ENCODE measurements at regions not wholly inside any gene's neighbourhood (a gene's known extent, or its start where the extent isn't known, plus 50 kb on each side); places are given as distances from the start of the nearest gene placed in this dataset.

DNA sequence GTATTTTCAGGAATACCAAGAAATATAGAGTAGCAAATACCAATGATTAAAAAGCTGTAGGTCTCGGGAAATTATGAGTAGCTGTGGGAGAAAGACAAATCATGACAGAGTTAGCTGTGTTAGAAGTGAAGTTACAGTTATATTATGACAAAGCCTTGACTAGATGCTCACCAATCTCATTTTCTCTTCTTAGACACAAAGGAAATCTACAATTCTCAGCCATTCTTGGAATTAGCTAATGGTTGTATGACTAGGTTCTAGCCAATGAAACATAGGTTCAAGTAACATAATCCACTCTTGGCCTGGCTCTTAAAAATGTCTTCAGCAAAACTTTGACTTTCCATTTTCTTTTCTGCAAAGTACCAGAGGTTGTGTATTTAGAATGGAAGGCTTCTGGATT, 228.8 kb upstream of the MTPN start:
- 86% methylated on average over 1 of the region's 1 CpG for WGBS
- H3K9me3 ChIP-seq (ENCODE audit: insufficient read depth, low read depth, low read length): no peaks in the 10 kb centered on the region
- no peaks in the 10 kb centered on the region for H3K4me1 ChIP-seq (ENCODE audit: insufficient read depth, low read length)
- no peaks in the 10 kb centered on the region for H3K27me3 ChIP-seq (ENCODE audit: insufficient read depth, low read length)
- no peak overlapping the region for H3K27ac ChIP-seq (ENCODE audit: low read depth, low read length)
- no peak overlapping the region for H3K4me3 ChIP-seq (ENCODE audit: low read length)
- no peak overlapping the region for H3K9ac ChIP-seq (ENCODE audit: low read depth, low read length)
- no peaks in the 10 kb centered on the region for H3K36me3 ChIP-seq (ENCODE audit: insufficient read depth, low read length)

- no peaks in the 10 kb centered on the region for H3K27me3 ChIP-seq (ENCODE audit: insufficient read depth, low read length)
- no peaks in the 10 kb centered on the region for H3K36me3 ChIP-seq (ENCODE audit: insufficient read depth, low read length)
- no CpG with 5 or more reads among the region's 1 CpG for WGBS
- H3K9me3 ChIP-seq (ENCODE audit: insufficient read depth, low read depth, low read length): peaks cover 3% of the 10 kb centered on the region; the same call in 1 of the 2 replicates
- no peaks in the 10 kb centered on the region for H3K4me1 ChIP-seq (ENCODE audit: insufficient read depth, low read length)
- H3K9ac ChIP-seq (ENCODE audit: low read depth, low read length): no peak overlapping the region
- H3K4me3 ChIP-seq (ENCODE audit: low read length): no peak overlapping the region
- no peak overlapping the region for H3K27ac ChIP-seq (ENCODE audit: low read depth, low read length)
Observed at GRCh38 chr7:136198168-136198567, 221.0 kb upstream of the MTPN start.

DNA sequence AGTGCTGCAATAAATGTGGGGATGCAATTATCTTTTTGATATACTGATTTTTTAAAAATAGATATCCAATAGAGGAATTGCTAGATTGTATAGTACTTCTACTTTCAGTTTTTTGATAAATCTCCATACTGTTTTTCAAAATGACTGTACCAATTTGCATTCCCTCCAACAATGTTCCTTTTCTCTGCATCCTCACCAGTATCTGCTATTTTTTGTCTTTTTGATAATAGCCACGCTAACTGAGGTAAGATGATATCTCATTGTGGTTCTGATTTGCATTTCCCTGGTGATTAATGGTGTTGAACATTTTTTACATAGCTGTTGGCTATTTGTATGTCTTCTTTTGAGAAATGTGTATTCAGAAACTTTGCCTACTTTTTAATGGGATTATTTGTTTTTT, 217.7 kb upstream of the MTPN start:
- Histone ChIP-seq H3K4me3 (ENCODE audit: low read length) (no peak overlapping the region), H3K27ac (ENCODE audit: low read depth, low read length) (no peak overlapping the region), H3K27me3 (ENCODE audit: insufficient read depth, low read length) (no peaks in the 10 kb centered on the region), H3K9ac (ENCODE audit: low read depth, low read length) (no peak overlapping the region), H3K4me1 (ENCODE audit: insufficient read depth, low read length) (no peaks in the 10 kb centered on the region), H3K9me3 (ENCODE audit: insufficient read depth, low read depth, low read length) (peaks cover 3% of the 10 kb centered on the region; the same call in 1 of the 2 replicates), H3K36me3 (ENCODE audit: insufficient read depth, low read length) (no peaks in the 10 kb centered on the region)
- 100% methylated on average over 1 of the region's 1 CpG for WGBS

DNA sequence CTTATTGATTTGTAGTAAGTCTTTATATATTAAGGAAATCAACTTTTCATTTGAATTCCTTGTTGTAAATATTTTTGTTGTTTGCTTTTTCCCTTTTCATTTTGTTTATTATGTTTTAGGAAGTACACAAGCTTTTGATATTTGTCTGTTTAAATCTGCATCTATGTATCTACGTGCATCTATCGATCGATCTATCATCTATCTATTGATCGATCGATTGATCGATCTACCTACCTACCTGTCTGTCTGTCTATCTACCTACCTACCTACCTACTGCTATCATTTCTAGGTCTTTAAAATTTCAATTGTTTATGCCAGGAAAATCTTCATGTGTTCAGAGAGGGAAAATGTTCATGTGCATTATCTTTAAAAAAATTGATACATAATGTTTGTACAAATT, 216.8 kb upstream of the MTPN start:
- H3K36me3 ChIP-seq (ENCODE audit: insufficient read depth, low read length): no peaks in the 10 kb centered on the region
- H3K27me3 ChIP-seq (ENCODE audit: insufficient read depth, low read length): no peaks in the 10 kb centered on the region
- WGBS: 80% methylated on average over 6 of the region's 6 CpGs
- H3K9ac ChIP-seq (ENCODE audit: low read depth, low read length): no peak overlapping the region
- no peak overlapping the region for H3K27ac ChIP-seq (ENCODE audit: low read depth, low read length)
- H3K9me3 ChIP-seq (ENCODE audit: insufficient read depth, low read depth, low read length): peaks cover 3% of the 10 kb centered on the region; the same call in 1 of the 2 replicates
- H3K4me1 ChIP-seq (ENCODE audit: insufficient read depth, low read length): no peaks in the 10 kb centered on the region
- no peak overlapping the region for H3K4me3 ChIP-seq (ENCODE audit: low read length)

- H3K4me3 ChIP-seq (ENCODE audit: low read length): no peak overlapping the region
- WGBS: 93% methylated on average over 5 of the region's 5 CpGs
Observed at GRCh38 chr7:136189506-136189998, 212.4 kb upstream of the MTPN start.

DNA sequence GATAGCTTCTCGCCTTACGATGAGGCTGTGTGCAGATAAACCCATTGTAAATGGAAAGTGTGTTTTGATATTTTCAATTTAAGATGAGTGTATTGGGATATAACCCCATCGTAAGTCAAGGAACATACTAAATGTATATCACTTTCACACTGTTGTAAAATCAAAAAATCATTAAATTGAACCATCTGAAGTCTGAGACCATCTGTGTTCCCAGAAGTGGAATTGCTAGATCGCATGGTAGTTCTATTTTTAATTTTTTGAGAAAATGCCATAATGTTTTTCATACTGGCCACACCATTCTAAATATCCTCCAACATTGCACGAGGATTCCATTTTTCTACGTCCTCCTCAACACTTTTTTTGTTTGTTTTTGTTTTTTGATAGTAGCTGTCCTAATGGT, 209.1 kb upstream of the MTPN start:
- WGBS: 100% methylated on average over 3 of the region's 6 CpGs
- no peaks in the 10 kb centered on the region for H3K4me1 ChIP-seq (ENCODE audit: insufficient read depth, low read length)

More at GRCh38 chr7:136189506-136189998, 212.4 kb upstream of the MTPN start:
- Histone ChIP-seq H3K4me1 (ENCODE audit: insufficient read depth, low read length) (no peaks in the 10 kb centered on the region), H3K27me3 (ENCODE audit: insufficient read depth, low read length) (no peaks in the 10 kb centered on the region), H3K9ac (ENCODE audit: low read depth, low read length) (no peak overlapping the region), H3K36me3 (ENCODE audit: insufficient read depth, low read length) (no peaks in the 10 kb centered on the region), H3K27ac (ENCODE audit: low read depth, low read length) (no peak overlapping the region), H3K9me3 (ENCODE audit: insufficient read depth, low read depth, low read length) (peaks cover 2% of the 10 kb centered on the region; the same call in 1 of the 2 replicates)

DNA sequence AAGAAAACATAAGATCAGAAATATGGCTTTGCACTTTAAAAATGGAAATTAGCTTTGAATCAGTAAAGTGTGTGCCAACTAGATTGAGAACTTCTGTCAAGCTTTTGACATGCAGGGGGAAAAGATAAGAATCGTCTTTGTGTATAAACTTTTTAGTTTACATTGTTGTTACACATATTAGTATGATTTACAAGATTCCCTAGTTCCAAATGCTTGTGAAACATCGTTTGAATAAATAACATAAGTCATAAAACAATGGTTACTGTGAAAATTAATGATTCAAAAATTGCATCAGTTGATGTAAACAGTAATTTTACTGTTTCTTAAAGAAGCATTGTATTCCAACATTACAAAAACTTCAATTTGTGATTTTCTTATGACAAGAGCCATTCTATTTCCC, 207.6 kb upstream of the MTPN start:
- Histone ChIP-seq H3K36me3 (ENCODE audit: insufficient read depth, low read length) (no peaks in the 10 kb centered on the region), H3K4me3 (ENCODE audit: low read length) (no peak overlapping the region), H3K9ac (ENCODE audit: low read depth, low read length) (no peak overlapping the region), H3K9me3 (ENCODE audit: insufficient read depth, low read depth, low read length) (no peaks in the 10 kb centered on the region), H3K27me3 (ENCODE audit: insufficient read depth, low read length) (no peaks in the 10 kb centered on the region), H3K27ac (ENCODE audit: low read depth, low read length) (no peak overlapping the region), H3K4me1 (ENCODE audit: insufficient read depth, low read length) (no peaks in the 10 kb centered on the region)
- WGBS: no CpG with 5 or more reads among the region's 2 CpGs

More for the DNA sequence above, 209.1 kb upstream of the MTPN start:
- no peak overlapping the region for H3K27ac ChIP-seq (ENCODE audit: low read depth, low read length)
- H3K4me3 ChIP-seq (ENCODE audit: low read length): no peak overlapping the region
- no peaks in the 10 kb centered on the region for H3K27me3 ChIP-seq (ENCODE audit: insufficient read depth, low read length)
- H3K36me3 ChIP-seq (ENCODE audit: insufficient read depth, low read length): no peaks in the 10 kb centered on the region
- H3K9me3 ChIP-seq (ENCODE audit: insufficient read depth, low read depth, low read length): no peaks in the 10 kb centered on the region
- no peak overlapping the region for H3K9ac ChIP-seq (ENCODE audit: low read depth, low read length)

- Histone ChIP-seq H3K4me3 (ENCODE audit: low read length) (no peak overlapping the region), H3K27ac (ENCODE audit: low read depth, low read length) (no peak overlapping the region), H3K9me3 (ENCODE audit: insufficient read depth, low read depth, low read length) (no peaks in the 10 kb centered on the region), H3K36me3 (ENCODE audit: insufficient read depth, low read length) (no peaks in the 10 kb centered on the region), H3K27me3 (ENCODE audit: insufficient read depth, low read length) (no peaks in the 10 kb centered on the region), H3K9ac (ENCODE audit: low read depth, low read length) (no peak overlapping the region), H3K4me1 (ENCODE audit: insufficient read depth, low read length) (no peaks in the 10 kb centered on the region)
- WGBS: 65% methylated on average over 2 of the region's 2 CpGs
Observed at GRCh38 chr7:136183981-136184380, 206.8 kb upstream of the MTPN start.

DNA sequence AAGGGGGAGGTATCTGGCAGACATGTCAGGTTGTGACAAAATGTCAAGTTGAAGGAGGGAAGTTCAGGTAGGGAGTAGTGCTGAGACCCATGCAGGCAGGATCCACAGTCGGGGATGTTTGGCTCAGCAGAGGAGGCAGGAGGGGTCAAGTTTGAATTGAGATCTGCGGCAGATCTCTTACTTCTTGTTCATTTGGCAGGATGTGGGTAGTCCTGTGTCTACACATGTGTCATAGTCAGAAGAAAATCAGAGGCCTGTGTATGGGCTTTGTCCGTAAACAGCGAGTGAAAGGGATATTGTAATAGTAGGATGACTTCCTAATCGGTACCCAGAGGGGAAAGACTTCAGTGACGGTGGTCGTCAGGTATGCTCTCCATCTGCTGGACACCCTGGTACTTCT, 203.8 kb upstream of the MTPN start:
- Histone ChIP-seq H3K4me3 (ENCODE audit: low read length) (no peak overlapping the region), H3K9me3 (ENCODE audit: insufficient read depth, low read depth, low read length) (no peaks in the 10 kb centered on the region), H3K4me1 (ENCODE audit: insufficient read depth, low read length) (no peaks in the 10 kb centered on the region), H3K9ac (ENCODE audit: low read depth, low read length) (no peak overlapping the region), H3K36me3 (ENCODE audit: insufficient read depth, low read length) (no peaks in the 10 kb centered on the region), H3K27ac (ENCODE audit: low read depth, low read length) (no peak overlapping the region), H3K27me3 (ENCODE audit: insufficient read depth, low read length) (no peaks in the 10 kb centered on the region)
- WGBS: 78% methylated on average over 7 of the region's 7 CpGs

DNA sequence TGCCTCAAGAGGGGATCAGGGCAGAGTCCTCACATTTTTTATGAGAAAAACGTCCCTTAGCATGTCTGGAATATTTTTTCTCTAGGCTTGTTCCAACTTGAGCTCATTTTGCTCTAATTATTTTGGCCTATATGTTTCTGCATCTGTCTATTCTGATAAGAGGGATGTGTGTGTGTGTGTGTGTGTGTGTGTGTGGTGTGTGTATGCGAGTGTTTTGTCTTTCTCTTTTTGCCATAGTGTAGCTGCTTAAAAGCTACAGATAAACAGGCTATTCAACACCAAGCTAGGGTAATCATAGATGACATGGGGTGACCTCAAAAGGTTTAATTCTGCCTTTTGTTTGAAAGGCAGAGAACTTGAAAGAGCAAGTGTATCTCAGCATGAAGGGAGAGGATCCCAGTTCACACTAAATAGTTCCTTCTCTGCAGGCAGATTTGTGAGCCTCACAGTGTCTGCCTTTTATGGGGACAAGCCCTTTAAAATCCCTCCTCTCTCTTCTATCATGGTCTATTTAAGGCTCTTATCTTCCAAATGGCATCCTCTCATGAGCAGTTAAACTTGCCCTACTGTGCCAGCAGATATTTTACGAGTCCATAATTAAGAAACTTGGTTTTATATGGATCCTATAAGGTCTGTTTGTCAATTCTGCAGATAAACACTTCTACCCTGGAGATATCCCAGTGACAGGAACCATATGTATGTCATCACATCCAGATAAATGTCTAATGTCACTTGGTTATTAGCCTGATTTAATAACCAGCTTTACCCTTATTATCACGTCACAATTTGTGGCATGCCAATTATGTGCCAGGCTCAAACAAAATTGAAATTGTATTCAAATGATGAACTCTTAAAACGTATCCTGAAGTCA, 202.9 kb upstream of the MTPN start:
- WGBS: 66% methylated on average over 5 of the region's 5 CpGs

DNA sequence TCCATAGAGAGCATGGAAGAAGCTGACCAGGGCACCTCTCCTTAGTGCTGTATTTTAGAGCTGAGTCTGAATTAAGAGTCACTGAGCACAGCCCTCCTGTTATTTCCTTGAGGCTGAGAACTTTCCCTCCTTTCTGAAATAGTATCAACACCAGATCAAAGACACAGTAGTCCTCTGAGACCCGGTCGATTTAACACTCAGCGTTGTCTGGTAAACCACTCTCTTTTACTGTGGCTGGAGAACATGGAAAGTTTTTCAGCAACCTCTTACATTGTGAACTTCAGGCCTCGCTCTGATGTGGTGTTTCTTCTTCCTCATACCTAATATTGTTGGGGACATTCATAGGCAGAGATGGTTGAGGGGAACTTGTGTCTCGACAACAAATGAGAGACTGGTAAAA, 202.0 kb upstream of the MTPN start:
- Histone ChIP-seq H3K36me3 (ENCODE audit: insufficient read depth, low read length) (no peaks in the 10 kb centered on the region), H3K9me3 (ENCODE audit: insufficient read depth, low read depth, low read length) (no peaks in the 10 kb centered on the region), H3K4me1 (ENCODE audit: insufficient read depth, low read length) (no peaks in the 10 kb centered on the region), H3K4me3 (ENCODE audit: low read length) (no peak overlapping the region), H3K27ac (ENCODE audit: low read depth, low read length) (no peak overlapping the region), H3K27me3 (ENCODE audit: insufficient read depth, low read length) (no peaks in the 10 kb centered on the region), H3K9ac (ENCODE audit: low read depth, low read length) (no peak overlapping the region)
- 75% methylated on average over 3 of the region's 5 CpGs for WGBS

More for the DNA sequence above, 202.9 kb upstream of the MTPN start:
- Histone ChIP-seq H3K4me3 (ENCODE audit: low read length) (no peak overlapping the region), H3K9me3 (ENCODE audit: insufficient read depth, low read depth, low read length) (no peaks in the 10 kb centered on the region), H3K27me3 (ENCODE audit: insufficient read depth, low read length) (no peaks in the 10 kb centered on the region), H3K36me3 (ENCODE audit: insufficient read depth, low read length) (no peaks in the 10 kb centered on the region), H3K4me1 (ENCODE audit: insufficient read depth, low read length) (no peaks in the 10 kb centered on the region), H3K9ac (ENCODE audit: low read depth, low read length) (no peak overlapping the region), H3K27ac (ENCODE audit: low read depth, low read length) (no peak overlapping the region)

Measured in HUES64 (cell line).